K562 (cell line): ENCODE measurements at regions not wholly inside any gene's neighbourhood (a gene's known extent, or its start where the extent isn't known, plus 50 kb on each side); places are given as distances from the start of the nearest gene placed in this dataset.
"Not testable (repeated sequence)": the region's sequence is repeated elsewhere in the genome, so short reads cannot be mapped to it uniquely, and the experiment has no call there.

Experiments
- ATAC-seq: fragments of 200-7000 bp; cut with Tn5 transposase; 3 replicates; pipeline ENCODE4 v1.9.1; 2020; ENCODE audit warnings: moderate library complexity
- BruUV-seq: library from RNA; stranded (reverse); fragments of 400-500 nt; replicated peaks from 2 replicates; lab custom pipeline; 2021; lab: Mats Ljungman, UMichigan
- CTCF ChIA-PET: fragments of 300-600 bp; formaldehyde crosslinking; extraction: SDS; loops from one replicate; lab custom pipeline; 2021; ENCODE audit warnings: low intra/inter-chr PET ratio; lab: Yijun Ruan, JAX
- POLR2A ChIA-PET: fragments of 300-600, 350-650 bp; sonication (Branson Sonifier 250); formaldehyde crosslinking; extraction: SDS; loops from one replicate; lab custom pipeline; 2021; ENCODE audit warnings: antibody characterized with exemption, inconsistent platforms; lab: Yijun Ruan, JAX
- DNase-seq, 4 experiments: peaks; one replicate each; pipeline versions ENCODE4 v3.0.0 to v3.0.0-alpha.2; 2011 to 2018; ENCODE audit warnings: low spot score in 3 of 4, mixed read lengths in 3 of 4; ENCODE audit errors: extremely low read depth in 1 of 4
- FAIRE-seq: peaks from 2 replicates; lab custom pipeline; 2011; peaks lifted over from hg19 to GRCh38; lab: Jason Lieb, UNC
- H2AFZ ChIP-seq: 2 replicates; pipeline ENCODE4 v1.6.0; 2011; ENCODE audit warnings: low read depth, low read length, control low read depth, inconsistent platforms
- H3K27ac ChIP-seq: fragments of 200-600 bp; 3 replicates; pipeline ENCODE4 v1.8.0; 2011; ENCODE audit warnings: low read depth, mild to moderate bottlenecking, control low read depth, inconsistent platforms, low read length, moderate library complexity, mixed read lengths; ENCODE audit errors: extremely low read depth
- H3K27me3 ChIP-seq, 2 experiments: fragments of 300-600 bp in 1 of 2; 2 replicates in 1 of 2; 3 replicates in 1 of 2; pipeline versions ENCODE4 v1.6.0 to v1.8.0; 2011; ENCODE audit warnings: inconsistent platforms in 2 of 2, low read length in 2 of 2, mild to moderate bottlenecking in 1 of 2, mixed read lengths in 1 of 2, moderate library complexity in 1 of 2; ENCODE audit not compliant: control insufficient read depth in 2 of 2, insufficient read depth in 2 of 2
- H3K36me3 ChIP-seq: fragments of 300-600 bp; 3 replicates; pipeline ENCODE4 v1.8.0; 2011; ENCODE audit warnings: mild to moderate bottlenecking, low read length, inconsistent platforms; ENCODE audit not compliant: control insufficient read depth, insufficient read depth
- H3K4me1 ChIP-seq, 2 experiments: fragments of 200-600 bp in 1 of 2; replicated peaks in 1 of 2; 2 replicates in 1 of 2; 3 replicates in 1 of 2; pipeline versions ENCODE4 v1.5.1 to v1.8.0; 2011; ENCODE audit warnings: inconsistent platforms in 2 of 2, low read length in 2 of 2, mild to moderate bottlenecking in 1 of 2, mixed read lengths in 1 of 2, moderate library complexity in 1 of 2; ENCODE audit not compliant: control insufficient read depth in 2 of 2, insufficient read depth in 2 of 2
- H3K4me2 ChIP-seq: 2 replicates; pipeline ENCODE4 v1.6.1; 2011; ENCODE audit warnings: low read length, control low read depth, inconsistent platforms, mixed read lengths; ENCODE audit not compliant: insufficient read depth
- H3K4me3 ChIP-seq: fragments of 200-600 bp; sonication (generic), shearing (Covaris generic); 2 replicates; pipeline ENCODE4 v1.5.1; 2016; ENCODE audit warnings: control low read depth, inconsistent platforms
- H3K79me2 ChIP-seq: fragments of 200-600 bp; 3 replicates; pipeline ENCODE4 v1.8.0; 2011; ENCODE audit warnings: low read length, inconsistent platforms; ENCODE audit not compliant: control insufficient read depth, insufficient read depth
- H3K9ac ChIP-seq, 2 experiments: 2 replicates each; pipeline versions ENCODE4 v1.6.0 to v1.6.1; 2011; ENCODE audit warnings: low read depth in 2 of 2, low read length in 2 of 2, control low read depth in 1 of 2, inconsistent platforms in 1 of 2, mild to moderate bottlenecking in 1 of 2, mixed read lengths in 1 of 2; ENCODE audit not compliant: insufficient read depth in 1 of 2
- H3K9me1 ChIP-seq: one replicate; pipeline ENCODE4 v1.6.0; 2011; ENCODE audit warnings: inconsistent platforms, mild to moderate bottlenecking, low read length, moderate library complexity; ENCODE audit not compliant: control insufficient read depth, insufficient read depth
- H3K9me3 ChIP-seq: replicated peaks from 2 replicates; pipeline ENCODE4 v1.5.1; 2011; ENCODE audit warnings: low read depth, low read length, inconsistent platforms; ENCODE audit not compliant: control insufficient read depth, insufficient read depth
- H4K20me1 ChIP-seq: replicated peaks from 2 replicates; pipeline ENCODE4 v1.6.1; 2011; ENCODE audit warnings: low read length, inconsistent platforms, mixed read lengths; ENCODE audit not compliant: control insufficient read depth, insufficient read depth
- ELF4 ChIP-seq: fragments of 450-650 bp; formaldehyde crosslinking; IDR thresholded peaks from 2 replicates; pipeline ENCODE4 v1.4.0; 2022; ENCODE audit warnings: missing genetic modification characterization
- MAFF ChIP-seq: IDR thresholded peaks from 2 replicates; pipeline ENCODE4 v1.6.1; 2012; ENCODE audit warnings: low read length, improper control_type of control experiment
- MAFG ChIP-seq: fragments of 450-650 bp; conservative IDR thresholded peaks from 2 replicates; pipeline ENCODE4 v1.6.1; 2016; ENCODE audit warnings: missing genetic modification characterization, missing compliant biosample characterization
- NR1H2 ChIP-seq: sonication (generic); formaldehyde crosslinking; IDR thresholded peaks from 2 replicates; pipeline ENCODE4 v1.4.0; 2020; ENCODE audit warnings: mild to moderate bottlenecking, missing genetic modification reagents
- SUPT5H ChIP-seq: fragments of 450-650 bp; IDR thresholded peaks from 2 replicates; pipeline ENCODE4 v1.6.1; 2016
- TARDBP ChIP-seq: fragments of 450-650 bp; IDR thresholded peaks from 2 replicates; pipeline ENCODE4 v1.6.1; 2016
- ZNF316 ChIP-seq: fragments of 450-650 bp; IDR thresholded peaks from 2 replicates; pipeline ENCODE4 v1.6.1; 2016
- ZNF408 ChIP-seq: fragments of 250-450 bp; sonication (Bioruptor Pico); IDR thresholded peaks from 2 replicates; pipeline ENCODE4 v1.4.0; 2020; ENCODE audit warnings: low read depth, mild to moderate bottlenecking, moderate library complexity
- WGBS: fragments of 100-300 bp; shearing (Covaris generic); methylation state at CpG from one replicate; pipeline ENCODE4 v1.1.6; 2016; ENCODE audit warnings: low coverage, mixed read lengths; ENCODE audit not compliant: insufficient coverage; ENCODE audit errors: missing lambda C conversion rate; 5-methylcytosine and 5-hydroxymethylcytosine counted together
- in situ Hi-C: fragments of 300-500 bp; cut with MboI; formaldehyde crosslinking; loops from 4 replicates; pipeline ENCODE4 v1.15.0; 2018; ENCODE audit warnings: inconsistent platforms, mixed read lengths
- intact Hi-C: fragments of 100-400 bp; cut with micrococcal nuclease; formaldehyde crosslinking; loops from 2 replicates; pipeline ENCODE4 v1.14.2; 2022

DNA sequence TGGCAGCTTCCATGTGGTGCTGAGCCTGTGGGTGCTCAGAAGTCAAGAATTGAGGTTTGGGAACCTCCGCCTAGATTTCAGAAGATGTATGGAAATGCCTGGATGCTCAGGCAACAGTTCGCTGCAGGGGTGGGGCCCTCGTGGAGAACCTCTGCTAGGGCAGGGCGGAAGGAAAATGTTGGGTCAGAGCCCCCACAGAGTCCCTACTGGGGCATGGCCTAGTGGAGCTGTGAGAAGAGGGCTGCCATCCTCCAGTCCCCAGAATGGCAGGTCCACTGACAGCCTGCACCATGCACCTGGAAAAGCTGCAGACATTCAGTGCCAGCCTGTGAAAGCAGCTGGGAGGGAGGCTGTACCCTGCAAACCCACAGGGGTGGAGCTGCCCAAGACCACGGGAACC is 56.5 kb upstream of the PCLO start:
- H3K4me1 ChIP-seq, BruUV-seq, FAIRE-seq, H4K20me1 ChIP-seq, in situ Hi-C loops, H3K4me2 ChIP-seq, H3K36me3 ChIP-seq, H3K9ac ChIP-seq, H3K79me2 ChIP-seq, H2AFZ ChIP-seq, H3K4me3 ChIP-seq, CTCF ChIA-PET, POLR2A ChIA-PET, H3K27ac ChIP-seq, H3K27me3 ChIP-seq, H3K9me3 ChIP-seq, DNase-seq, ATAC-seq, H3K9me1 ChIP-seq, intact Hi-C loops: not testable (repeated sequence)
- 2% methylated on average over 4 of the region's 5 CpGs for WGBS

DNA sequence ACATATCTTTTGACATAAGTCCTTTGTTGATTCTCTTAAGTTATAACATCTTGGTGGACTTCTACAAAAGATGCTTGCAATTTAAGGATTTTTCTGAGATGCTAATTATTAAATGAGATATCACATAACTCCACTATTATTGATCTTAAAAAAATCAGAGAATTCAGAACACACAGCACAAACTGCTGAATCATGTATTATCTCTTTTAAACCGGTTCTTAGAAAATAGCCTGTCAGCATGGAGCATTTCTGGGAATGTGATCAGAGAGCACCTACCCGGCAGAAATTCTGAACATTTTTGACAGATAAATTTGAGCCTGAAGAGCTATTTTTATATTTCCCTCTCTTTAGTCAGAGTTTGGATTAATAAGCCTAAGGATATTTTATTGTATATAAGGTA is 50.2 kb upstream of the PCLO start:
- in situ Hi-C loops (no loop called here), intact Hi-C loops (no loop called here)
- no peaks in the 10 kb centered on the region for H3K9me1 ChIP-seq
- no peak overlapping the region for H3K9ac ChIP-seq
- no peak overlapping the region for H3K27ac ChIP-seq
- no peak overlapping the region for H3K4me2 ChIP-seq
- no peaks in the 10 kb centered on the region for H3K4me1 ChIP-seq
- ChIA-PET POLR2A (no interaction called here), CTCF (no interaction called here)
- no peaks in the 10 kb centered on the region for H3K36me3 ChIP-seq
- 0% methylated on average over 2 of the region's 2 CpGs for WGBS
- H3K4me3 ChIP-seq: no peak overlapping the region
- no peaks in the 10 kb centered on the region for H3K79me2 ChIP-seq
- BruUV-seq: no TSS peak
- no peaks in the 10 kb centered on the region for H3K27me3 ChIP-seq
- FAIRE-seq (no peak), DNase-seq (no peak), ATAC-seq (no peak)
- no peaks in the 10 kb centered on the region for H3K9me3 ChIP-seq
- no peak overlapping the region for H2AFZ ChIP-seq
- peak; percentile 33; the same call in 1 of the 2 replicates for TF ChIP-seq MAFG (tag)
- TF ChIP-seq ZNF408 (CRISPR knock-in tag): no peak
- no peak for TF ChIP-seq TARDBP
- TF ChIP-seq NR1H2 (CRISPR knock-in tag): no peak
- TF ChIP-seq ZNF316: peak; percentile 61
- 0 out of 2 replicates have a peak, but pooled peaks have one; percentile 9 for TF ChIP-seq MAFF
- no peak for TF ChIP-seq ELF4 (CRISPR knock-in tag)
- no peak for TF ChIP-seq SUPT5H
- H4K20me1 ChIP-seq: no peaks in the 10 kb centered on the region
